ENCODE measurements at regions not wholly inside any gene's neighbourhood (a gene's known extent, or its start where the extent isn't known, plus 50 kb on each side); places are given as distances from the start of the nearest gene placed in this dataset.

- no peaks in the 10 kb centered on the region for H3K9me3 ChIP-seq
- no peaks in the 10 kb centered on the region for H3K27me3 ChIP-seq (replicated peaks; ENCODE audit: insufficient read depth)
- no peak for DNase-seq (ENCODE audit: low spot score)
- no peak overlapping the region for H3K27ac ChIP-seq
- no peaks in the 10 kb centered on the region for H3K4me1 ChIP-seq (ENCODE audit: control insufficient read depth in 1 of 2, low read depth in 2 of 2)
- no peak for TF ChIP-seq CTCF (IDR thresholded peaks at IDR 0.05)
- H3K4me3 ChIP-seq, result no peak overlapping the region
- no peaks in the 10 kb centered on the region for H3K36me3 ChIP-seq
- no peak for ATAC-seq (ENCODE audit: insufficient number of reproducible peaks, low FRiP score, low read depth)
These were observed 408.0 kb downstream of the BRD1 start for GRCh38 chr22:49419661-49420060.

- no peak for TF ChIP-seq CTCF (IDR thresholded peaks at IDR 0.05)
- DNase-seq (ENCODE audit: low spot score), result no peak
- no peak overlapping the region for H3K4me3 ChIP-seq
- H3K27me3 ChIP-seq (replicated peaks; ENCODE audit: insufficient read depth), result no peaks in the 10 kb centered on the region
- no peaks in the 10 kb centered on the region for H3K9me3 ChIP-seq
- no peak for ATAC-seq (ENCODE audit: insufficient number of reproducible peaks, low FRiP score, low read depth)
- no peaks in the 10 kb centered on the region for H3K36me3 ChIP-seq
- H3K27ac ChIP-seq, result no peak overlapping the region
- no peaks in the 10 kb centered on the region for H3K4me1 ChIP-seq (ENCODE audit: control insufficient read depth in 1 of 2, low read depth in 2 of 2)
These were observed 408.7 kb downstream of the BRD1 start for GRCh38 chr22:49418943-49419342.

GRCh38 chr22:49418341-49418894, 409.3 kb downstream of the BRD1 start:
- no peak for DNase-seq (ENCODE audit: low spot score)
- no peak for ATAC-seq (ENCODE audit: insufficient number of reproducible peaks, low FRiP score, low read depth)
- H3K27me3 ChIP-seq (replicated peaks; ENCODE audit: insufficient read depth), result no peaks in the 10 kb centered on the region
- H3K9me3 ChIP-seq, result no peaks in the 10 kb centered on the region
- no peaks in the 10 kb centered on the region for H3K36me3 ChIP-seq
- H3K27ac ChIP-seq, result no peak overlapping the region
- no peak overlapping the region for H3K4me3 ChIP-seq
- TF ChIP-seq CTCF (IDR thresholded peaks at IDR 0.05), result no peak
- H3K4me1 ChIP-seq (ENCODE audit: control insufficient read depth in 1 of 2, low read depth in 2 of 2), result no peaks in the 10 kb centered on the region

- Histone ChIP-seq H3K4me1 (ENCODE audit: control insufficient read depth in 1 of 2, low read depth in 2 of 2) (no peaks in the 10 kb centered on the region), H3K4me3 (no peak overlapping the region), H3K27ac (no peak overlapping the region), H3K27me3 (replicated peaks; ENCODE audit: insufficient read depth) (no peaks in the 10 kb centered on the region), H3K36me3 (no peaks in the 10 kb centered on the region), H3K9me3 (no peaks in the 10 kb centered on the region)
- DNase-seq (ENCODE audit: low spot score), result no peak
- no peak for ATAC-seq (ENCODE audit: insufficient number of reproducible peaks, low FRiP score, low read depth)
- no peak for TF ChIP-seq CTCF (IDR thresholded peaks at IDR 0.05)
These were observed 409.8 kb downstream of the BRD1 start for GRCh38 chr22:49417833-49418232.

- Histone ChIP-seq H3K9me3 (no peaks in the 10 kb centered on the region), H3K36me3 (no peaks in the 10 kb centered on the region), H3K4me3 (no peak overlapping the region), H3K27me3 (replicated peaks; ENCODE audit: insufficient read depth) (no peaks in the 10 kb centered on the region), H3K4me1 (ENCODE audit: control insufficient read depth in 1 of 2, low read depth in 2 of 2) (no peaks in the 10 kb centered on the region), H3K27ac (no peak overlapping the region)
- DNase-seq (ENCODE audit: low spot score) (no peak), ATAC-seq (ENCODE audit: insufficient number of reproducible peaks, low FRiP score, low read depth) (no peak)
- TF ChIP-seq CTCF (IDR thresholded peaks at IDR 0.05), result no peak
These were observed 410.3 kb downstream of the BRD1 start for GRCh38 chr22:49417326-49417725.
